ENCODE measurements at regions not wholly inside any gene's neighbourhood (a gene's known extent, or its start where the extent isn't known, plus 50 kb on each side); places are given as distances from the start of the nearest gene placed in this dataset.
A peak's percentile ranks its signal among the peaks of the same experiment; 100 is the strongest.

DNA sequence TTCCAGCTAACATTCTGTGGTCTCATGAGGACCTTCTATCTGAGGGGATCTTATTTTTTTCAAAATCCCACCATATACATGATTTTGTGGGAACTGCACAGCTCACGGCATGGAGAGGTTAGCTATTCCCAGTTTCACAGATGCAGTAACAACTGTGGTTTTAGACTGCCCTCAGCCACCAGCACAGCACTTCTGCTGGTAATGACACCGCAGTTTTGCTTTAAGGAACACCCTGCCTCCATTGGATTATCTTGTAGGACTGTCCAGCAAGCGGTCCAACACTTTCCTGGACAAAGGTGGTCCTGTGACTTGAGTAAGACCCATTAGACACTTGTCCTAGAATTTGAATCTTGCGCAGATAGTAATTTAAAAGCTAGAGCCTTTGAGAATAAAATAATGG is 65.3 kb upstream of the SMNDC1 start:
- H3K4me3 Mint-ChIP-seq (ENCODE audit: low read depth) = no peak overlapping the region
- no peaks in the 10 kb centered on the region for H3K27me3 Mint-ChIP-seq
- TF ChIP-seq, protein P1, sequence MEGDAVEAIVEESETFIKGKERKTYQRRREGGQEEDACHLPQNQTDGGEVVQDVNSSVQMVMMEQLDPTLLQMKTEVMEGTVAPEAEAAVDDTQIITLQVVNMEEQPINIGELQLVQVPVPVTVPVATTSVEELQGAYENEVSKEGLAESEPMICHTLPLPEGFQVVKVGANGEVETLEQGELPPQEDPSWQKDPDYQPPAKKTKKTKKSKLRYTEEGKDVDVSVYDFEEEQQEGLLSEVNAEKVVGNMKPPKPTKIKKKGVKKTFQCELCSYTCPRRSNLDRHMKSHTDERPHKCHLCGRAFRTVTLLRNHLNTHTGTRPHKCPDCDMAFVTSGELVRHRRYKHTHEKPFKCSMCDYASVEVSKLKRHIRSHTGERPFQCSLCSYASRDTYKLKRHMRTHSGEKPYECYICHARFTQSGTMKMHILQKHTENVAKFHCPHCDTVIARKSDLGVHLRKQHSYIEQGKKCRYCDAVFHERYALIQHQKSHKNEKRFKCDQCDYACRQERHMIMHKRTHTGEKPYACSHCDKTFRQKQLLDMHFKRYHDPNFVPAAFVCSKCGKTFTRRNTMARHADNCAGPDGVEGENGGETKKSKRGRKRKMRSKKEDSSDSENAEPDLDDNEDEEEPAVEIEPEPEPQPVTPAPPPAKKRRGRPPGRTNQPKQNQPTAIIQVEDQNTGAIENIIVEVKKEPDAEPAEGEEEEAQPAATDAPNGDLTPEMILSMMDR (IDR thresholded peaks at IDR 0.05; ENCODE audit: unreplicated experiment) = no peak
- no peak for DNase-seq (ENCODE audit: low spot score, unreplicated experiment)
- no peaks in the 10 kb centered on the region for H3K36me3 Mint-ChIP-seq (ENCODE audit: insufficient read depth)
- H3K27ac Mint-ChIP-seq = no peak overlapping the region
- H3K4me1 Mint-ChIP-seq (ENCODE audit: low read depth) = peaks cover 12% of the 10 kb centered on the region
- no peaks in the 10 kb centered on the region for H3K9me3 Mint-ChIP-seq (ENCODE audit: low read depth)

DNA sequence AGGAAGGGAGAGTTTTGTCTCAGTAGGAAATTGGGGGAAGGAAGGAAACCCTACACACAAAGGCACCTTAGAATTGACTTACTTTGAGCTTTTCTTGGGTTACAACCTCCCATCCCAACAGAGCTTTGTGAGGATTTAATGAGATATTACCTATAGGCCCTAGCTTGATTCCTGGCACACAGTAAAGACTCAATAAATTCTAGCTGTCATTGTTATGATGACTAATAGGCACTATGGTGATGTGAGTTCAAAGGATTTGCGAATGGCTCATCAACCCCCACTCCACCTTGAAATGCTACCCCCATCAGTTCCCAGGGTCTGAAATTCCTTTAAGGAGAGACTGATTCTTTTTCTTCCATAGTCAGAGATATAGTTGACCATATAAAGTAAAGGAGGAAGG is 67.9 kb upstream of the SMNDC1 start:
- H3K27me3 Mint-ChIP-seq = no peaks in the 10 kb centered on the region
- H3K36me3 Mint-ChIP-seq (ENCODE audit: insufficient read depth) = no peaks in the 10 kb centered on the region
- H3K4me1 Mint-ChIP-seq (ENCODE audit: low read depth) = peaks cover 30% of the 10 kb centered on the region
- H3K27ac Mint-ChIP-seq = peak overlapping the region; percentile 52
- no peak overlapping the region for H3K4me3 Mint-ChIP-seq (ENCODE audit: low read depth)
- no peaks in the 10 kb centered on the region for H3K9me3 Mint-ChIP-seq (ENCODE audit: low read depth)
- TF ChIP-seq, protein P1 (IDR thresholded peaks at IDR 0.05; ENCODE audit: unreplicated experiment) = no peak
- DNase-seq (ENCODE audit: low spot score, unreplicated experiment) = no peak

DNA sequence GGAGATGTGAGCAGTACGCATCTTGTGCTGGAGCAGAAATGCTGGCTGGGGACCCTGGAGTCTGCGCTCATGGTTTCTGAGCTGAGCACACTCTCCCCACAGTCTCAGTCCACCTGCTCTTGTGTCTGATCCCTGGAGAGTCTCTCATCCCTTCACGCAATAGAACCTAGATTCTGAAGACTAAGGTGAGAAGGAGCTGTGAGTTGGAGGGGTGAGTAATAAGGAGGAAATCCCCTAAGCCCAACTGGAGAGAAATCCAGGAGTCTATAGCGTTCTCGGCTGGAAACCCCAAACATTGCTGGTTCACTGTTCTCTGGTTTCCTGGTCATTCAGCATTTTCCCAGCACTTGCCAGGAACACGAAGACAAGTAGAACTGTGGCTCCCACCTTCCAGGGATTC is 68.3 kb upstream of the SMNDC1 start:
- Mint-ChIP-seq H3K9me3 (ENCODE audit: low read depth) (no peaks in the 10 kb centered on the region), H3K27me3 (no peaks in the 10 kb centered on the region), H3K36me3 (ENCODE audit: insufficient read depth) (no peaks in the 10 kb centered on the region), H3K4me3 (ENCODE audit: low read depth) (no peak overlapping the region), H3K27ac (no peak overlapping the region), H3K4me1 (ENCODE audit: low read depth) (peaks cover 31% of the 10 kb centered on the region)
- no peak for DNase-seq (ENCODE audit: low spot score, unreplicated experiment)
- TF ChIP-seq, protein P1 (IDR thresholded peaks at IDR 0.05; ENCODE audit: unreplicated experiment) = no peak

DNA sequence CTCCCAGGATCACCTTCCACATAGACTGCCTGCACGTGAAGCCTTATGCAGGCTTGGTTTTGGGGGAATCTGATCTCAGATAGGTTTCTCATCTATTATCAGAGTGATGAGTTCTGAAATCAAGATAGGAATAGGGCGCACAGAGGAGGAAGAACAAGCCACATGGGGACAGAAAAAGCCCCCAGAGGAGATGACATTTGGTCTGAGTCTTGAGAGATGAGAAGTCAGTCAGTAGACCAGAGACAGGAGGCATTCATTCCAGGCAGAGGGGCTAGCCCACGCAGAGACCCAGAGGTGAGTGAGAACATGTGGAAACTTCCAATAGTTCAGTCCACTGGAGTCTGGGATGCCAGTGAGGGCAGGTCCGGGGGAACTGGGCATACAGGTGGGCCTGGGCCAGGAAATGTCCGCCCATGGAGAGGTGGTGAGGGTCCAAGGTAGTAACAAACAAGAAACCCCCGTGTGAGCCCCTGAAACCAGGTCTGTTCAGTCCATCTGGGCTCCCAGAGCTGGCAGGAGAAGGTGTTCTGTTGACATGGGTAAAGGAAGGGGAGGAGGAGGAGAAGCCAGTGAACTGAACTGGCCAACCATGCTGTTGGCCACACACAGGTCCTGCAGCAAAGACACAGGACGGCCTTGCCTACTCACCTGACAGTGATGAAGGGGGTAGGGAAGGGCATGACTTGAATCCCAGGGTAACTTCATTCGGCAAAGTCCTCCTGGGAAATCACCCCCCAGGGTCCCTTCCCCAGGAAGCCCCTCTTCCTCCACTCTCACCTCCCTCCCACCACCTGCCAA is 69.3 kb upstream of the SMNDC1 start:
- Mint-ChIP-seq H3K9me3 (ENCODE audit: low read depth) (no peaks in the 10 kb centered on the region), H3K27ac (peak overlapping the region; percentile 79), H3K4me1 (ENCODE audit: low read depth) (peaks cover 29% of the 10 kb centered on the region), H3K36me3 (ENCODE audit: insufficient read depth) (no peaks in the 10 kb centered on the region), H3K27me3 (no peaks in the 10 kb centered on the region), H3K4me3 (ENCODE audit: low read depth) (no peak overlapping the region)
- TF ChIP-seq, protein P1 (IDR thresholded peaks at IDR 0.05; ENCODE audit: unreplicated experiment) = no peak
- DNase-seq (ENCODE audit: low spot score, unreplicated experiment) = no peak

DNA sequence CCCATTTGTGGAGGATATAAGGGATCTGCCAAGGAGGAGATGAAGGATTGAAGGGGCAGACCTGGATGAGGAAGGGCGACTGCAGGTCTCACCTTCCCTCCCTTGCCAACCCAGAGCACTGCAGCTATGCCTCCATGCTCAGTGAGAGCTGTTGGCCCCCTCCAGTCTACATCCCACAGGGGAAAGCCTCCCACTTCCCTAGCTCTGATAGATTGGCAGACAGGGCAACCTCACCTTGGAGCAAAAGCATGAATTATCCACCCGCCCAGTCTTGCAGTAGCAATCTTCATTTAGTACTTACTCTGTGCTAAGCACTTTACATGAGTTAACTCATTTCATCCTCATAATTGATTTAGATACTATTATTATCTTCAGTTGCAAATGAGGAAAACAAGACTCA is 70.4 kb upstream of the SMNDC1 start:
- TF ChIP-seq, protein P1 (IDR thresholded peaks at IDR 0.05; ENCODE audit: unreplicated experiment) = no peak
- Mint-ChIP-seq H3K27ac (no peak overlapping the region), H3K36me3 (ENCODE audit: insufficient read depth) (no peaks in the 10 kb centered on the region), H3K4me1 (ENCODE audit: low read depth) (peaks cover 28% of the 10 kb centered on the region), H3K27me3 (no peaks in the 10 kb centered on the region), H3K4me3 (ENCODE audit: low read depth) (peak overlapping the region; percentile 37), H3K9me3 (ENCODE audit: low read depth) (no peaks in the 10 kb centered on the region)
- no peak for DNase-seq (ENCODE audit: low spot score, unreplicated experiment)
